HG03457 (cell line): ENCODE measurements at regions not wholly inside any gene's neighbourhood (a gene's known extent, or its start where the extent isn't known, plus 50 kb on each side); places are given as distances from the start of the nearest gene placed in this dataset.
A peak's percentile ranks its signal among the peaks of the same experiment; 100 is the strongest.

Experiments used
- ATAC-seq: cut with Tn5 transposase; IDR thresholded peaks from one replicate; pipeline ENCODE4 v1.9.1; 2021; ENCODE audit warnings: moderate number of reproducible peaks; ENCODE audit not compliant: unreplicated experiment

GRCh38 chr1:109827466-109827865 lies 63.7 kb upstream of the EPS8L3 start:
- ATAC-seq: no peak

DNA sequence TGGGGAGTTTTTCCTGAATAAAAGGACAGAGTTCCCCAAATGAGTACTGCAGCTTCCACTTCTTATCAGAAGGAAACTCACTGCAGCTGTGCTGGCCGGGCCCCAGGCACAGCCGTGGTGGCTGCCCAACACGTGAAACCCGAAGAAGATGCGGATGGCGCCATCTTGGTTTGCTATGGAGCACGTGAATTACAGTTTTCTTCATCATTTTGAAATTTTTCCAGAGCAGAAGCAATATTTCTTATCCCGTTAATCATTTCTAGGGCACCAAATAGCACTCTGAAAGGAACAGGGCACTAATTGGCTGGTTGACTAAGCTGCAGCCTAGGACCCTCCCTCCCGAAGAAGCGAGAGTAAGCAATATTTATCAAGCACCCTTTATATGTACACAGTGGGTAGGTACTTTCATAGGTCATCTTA lies 63.2 kb upstream of the EPS8L3 start:
- no peak for ATAC-seq

GRCh38 chr1:109826446-109826845 lies 62.7 kb upstream of the EPS8L3 start:
- no peak for ATAC-seq

GRCh38 chr1:109824349-109825115 lies 60.8 kb upstream of the EPS8L3 start:
- no peak for ATAC-seq

DNA sequence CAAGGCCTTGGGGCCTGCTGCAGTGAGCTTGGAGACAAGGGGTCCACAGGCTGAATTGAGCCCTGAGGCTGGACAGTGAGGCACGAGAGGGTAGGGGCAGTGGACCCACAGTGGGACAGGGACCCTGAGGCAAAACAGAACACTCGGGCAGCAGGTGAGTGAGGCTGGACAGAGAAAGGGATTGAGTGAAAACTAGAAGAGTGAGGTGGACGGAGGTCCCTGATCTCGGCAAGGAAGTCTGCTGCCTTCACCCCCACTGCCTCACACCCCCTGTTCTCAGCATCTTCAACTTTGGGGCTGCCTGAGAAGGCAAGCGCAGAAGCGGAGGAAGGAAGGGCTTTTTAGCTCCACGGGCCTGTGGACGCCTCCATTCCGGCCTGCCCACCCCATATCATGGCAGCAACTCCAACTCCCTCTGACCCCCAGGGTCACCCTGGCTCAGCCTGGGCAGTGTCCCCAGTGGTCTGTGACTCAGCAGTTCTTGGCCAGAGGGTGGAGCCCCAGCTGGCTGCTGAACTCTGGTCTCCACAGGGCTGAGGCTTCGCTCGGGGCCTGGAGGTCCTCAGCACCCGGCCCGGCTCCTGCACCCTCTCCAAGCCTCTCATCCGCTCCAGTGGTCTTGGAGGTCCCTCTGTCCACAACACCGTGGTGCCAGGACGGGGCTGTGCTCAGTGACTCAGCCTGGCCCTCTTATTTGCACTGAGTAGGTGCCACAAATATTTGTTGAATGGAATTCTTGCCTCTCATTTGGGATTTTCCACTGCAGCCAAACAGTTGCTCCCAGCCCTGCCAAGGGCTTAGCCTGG lies 60.0 kb upstream of the EPS8L3 start:
- ATAC-seq: no peak

- no peak for ATAC-seq
Measured at GRCh38 chr1:109822749-109823542, 59.2 kb upstream of the EPS8L3 start.

DNA sequence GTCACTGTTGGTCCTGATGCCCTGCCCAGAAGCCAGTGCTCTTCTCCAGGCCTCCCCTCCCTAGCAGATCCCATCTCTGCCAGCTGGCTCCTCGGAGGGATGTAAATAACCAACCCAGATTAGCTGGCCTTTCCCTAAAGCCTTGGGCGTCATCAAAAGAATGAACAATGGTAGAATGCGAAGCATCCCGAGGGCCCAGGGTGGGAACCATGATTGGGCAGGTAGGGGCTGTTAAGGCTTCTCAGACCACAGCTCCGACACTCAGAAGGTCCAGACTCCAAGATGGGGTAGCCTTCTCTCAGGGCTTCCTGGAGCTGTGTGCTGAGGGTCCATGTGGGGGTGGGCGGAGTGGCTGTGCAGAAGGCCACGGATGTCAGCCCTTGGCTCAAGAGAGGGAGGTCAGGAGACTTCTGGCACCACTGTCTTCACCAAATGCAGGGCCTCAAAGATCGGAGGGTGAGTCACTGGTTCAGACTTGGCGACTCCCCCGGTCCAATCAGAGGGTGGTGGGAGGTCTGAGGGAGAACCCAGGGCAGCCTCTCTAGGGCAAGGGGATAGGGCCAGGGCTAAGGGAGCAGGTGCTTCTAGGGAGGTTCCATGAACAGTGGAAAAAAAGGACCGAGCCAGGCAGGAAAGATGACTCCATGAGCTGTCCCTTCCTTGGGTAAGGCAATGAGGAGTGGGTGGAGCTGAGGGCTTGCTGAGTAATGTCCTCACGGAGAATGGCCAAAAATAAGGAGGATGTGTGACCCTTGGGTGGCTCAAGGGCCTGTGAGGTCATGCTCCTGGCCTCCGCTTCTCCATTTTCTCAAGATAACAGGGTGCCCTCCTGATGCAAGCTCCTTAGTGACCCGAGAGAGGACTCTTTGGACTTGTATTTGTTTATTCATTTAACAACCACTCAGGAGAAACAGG lies 58.4 kb upstream of the EPS8L3 start:
- no peak for ATAC-seq

DNA sequence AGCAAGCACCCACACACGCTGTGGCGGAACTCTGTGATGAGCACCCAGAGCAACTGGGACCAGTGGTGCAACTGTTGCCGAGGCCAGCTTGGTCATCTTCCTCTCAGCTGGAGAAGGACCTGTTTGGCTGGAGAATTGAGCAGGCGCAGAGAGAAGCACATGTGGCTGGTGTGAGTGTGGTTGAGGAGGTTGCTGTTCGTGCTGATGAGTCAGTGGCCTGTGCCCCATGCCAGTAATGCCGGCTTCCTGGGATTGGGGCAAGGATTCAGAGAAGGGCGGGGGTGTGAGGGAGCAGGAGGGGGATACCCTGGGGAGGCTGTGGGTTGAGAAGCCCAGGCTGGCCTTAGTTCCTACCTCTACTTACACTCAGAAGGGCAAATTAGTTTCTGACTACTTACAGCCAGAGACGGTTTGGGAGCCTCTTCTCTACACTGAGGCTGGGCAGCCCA lies 57.5 kb upstream of the EPS8L3 start:
- ATAC-seq: no peak

- ATAC-seq: no peak
Measured at GRCh38 chr1:109819906-109820305, 56.2 kb upstream of the EPS8L3 start.

GRCh38 chr1:109818988-109819764 lies 55.5 kb upstream of the EPS8L3 start:
- no peak for ATAC-seq

- ATAC-seq: no peak
Measured at GRCh38 chr1:109818271-109818987, 54.7 kb upstream of the EPS8L3 start.

DNA sequence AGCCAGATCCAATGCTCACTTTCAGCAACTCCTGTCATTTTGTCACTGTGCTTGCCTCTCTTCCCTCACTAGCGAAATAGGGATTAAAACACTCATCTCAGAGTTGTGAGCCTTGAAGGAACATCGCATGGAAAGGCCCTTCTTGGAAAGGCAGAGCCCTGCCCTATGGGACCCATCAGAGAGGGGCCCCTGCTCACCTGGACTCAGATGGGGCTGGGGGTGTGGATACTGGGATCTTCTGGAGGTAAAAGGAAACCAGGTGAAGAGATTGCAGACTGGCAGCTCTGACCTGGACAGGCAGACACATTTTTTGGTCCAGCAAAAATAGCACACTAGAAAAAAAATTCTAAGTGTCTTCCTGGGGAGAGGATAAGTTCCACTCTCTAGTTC lies 54.2 kb upstream of the EPS8L3 start:
- no peak for ATAC-seq

- ATAC-seq: no peak
Measured at GRCh38 chr1:109816975-109817535, 53.3 kb upstream of the EPS8L3 start.

DNA sequence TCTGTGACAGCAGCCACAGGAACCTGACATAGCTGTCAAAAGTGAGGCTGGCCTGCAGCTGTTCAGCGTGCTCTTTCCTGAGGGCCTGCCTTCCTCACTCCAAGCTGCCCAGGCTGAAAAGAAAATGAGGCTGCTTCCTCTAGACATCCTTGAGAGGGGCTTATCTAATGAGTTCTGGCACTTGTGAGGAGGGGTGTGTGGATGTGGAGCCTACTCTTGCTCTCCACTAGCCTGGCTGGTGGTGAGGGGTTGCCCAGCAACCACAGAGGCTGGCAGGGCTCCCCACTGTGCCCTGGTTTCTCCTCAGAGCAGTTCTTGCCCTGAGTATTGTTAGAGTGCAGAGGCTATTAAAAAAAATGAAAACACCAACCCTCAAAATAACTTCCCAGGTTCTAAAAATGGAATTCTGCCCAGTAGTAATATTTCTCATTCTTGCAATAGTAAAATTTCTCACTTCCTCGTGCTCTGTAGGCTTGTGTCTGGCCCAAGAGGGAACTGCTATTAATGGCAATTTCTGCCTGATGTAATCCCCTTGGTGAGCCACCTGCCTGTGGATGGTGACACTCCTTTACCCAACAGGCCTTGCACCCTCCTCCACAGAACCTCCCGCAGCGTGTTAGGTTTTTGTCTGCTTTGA lies 52.6 kb upstream of the EPS8L3 start:
- peak; percentile 69 for ATAC-seq

- ATAC-seq: no peak
Measured at GRCh38 chr1:109815809-109816174, 52.1 kb upstream of the EPS8L3 start.

DNA sequence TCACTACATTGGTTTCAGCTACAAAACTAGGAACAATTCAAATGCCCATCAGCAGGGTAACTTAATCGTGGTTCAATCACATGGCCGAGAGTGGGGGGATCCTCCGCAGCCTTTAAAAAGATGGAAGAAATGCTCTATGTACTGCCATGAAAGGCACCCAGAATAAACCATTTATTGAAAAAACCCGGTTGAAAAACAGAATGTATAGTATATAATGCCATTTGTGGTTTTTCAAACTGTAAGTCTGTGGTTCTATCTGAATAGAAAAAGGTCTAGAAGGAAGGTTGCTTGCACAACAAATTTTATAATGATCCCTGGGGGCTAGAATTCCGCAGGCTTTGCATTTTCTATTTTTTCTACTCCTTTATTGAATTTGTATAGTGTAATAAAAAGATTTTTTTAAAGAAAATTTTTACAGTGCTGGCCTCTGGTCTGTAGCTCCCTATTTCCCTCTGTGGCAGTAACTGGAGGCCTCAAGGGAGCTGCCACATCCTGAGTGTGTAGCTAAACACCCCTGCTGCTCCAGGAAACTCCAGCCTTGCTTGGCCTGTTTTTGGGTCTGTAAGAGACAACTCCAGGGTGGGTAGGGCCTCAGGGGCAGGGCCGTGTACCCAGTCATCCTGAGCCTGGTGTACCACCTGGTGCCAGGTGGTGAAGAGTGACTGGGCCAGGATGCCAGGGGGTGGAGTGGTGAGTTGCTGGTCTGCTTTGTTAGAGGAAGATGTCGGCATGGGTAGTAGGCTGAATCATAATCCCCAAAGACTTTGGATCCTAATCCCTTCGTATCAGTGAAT lies 51.5 kb upstream of the EPS8L3 start:
- ATAC-seq: no peak

GRCh38 chr1:109814223-109814622 lies 50.5 kb upstream of the EPS8L3 start:
- no peak for ATAC-seq
